ENCODE measurements at regions not wholly inside any gene's neighbourhood (a gene's known extent, or its start where the extent isn't known, plus 50 kb on each side); places are given as distances from the start of the nearest gene placed in this dataset.

DNA sequence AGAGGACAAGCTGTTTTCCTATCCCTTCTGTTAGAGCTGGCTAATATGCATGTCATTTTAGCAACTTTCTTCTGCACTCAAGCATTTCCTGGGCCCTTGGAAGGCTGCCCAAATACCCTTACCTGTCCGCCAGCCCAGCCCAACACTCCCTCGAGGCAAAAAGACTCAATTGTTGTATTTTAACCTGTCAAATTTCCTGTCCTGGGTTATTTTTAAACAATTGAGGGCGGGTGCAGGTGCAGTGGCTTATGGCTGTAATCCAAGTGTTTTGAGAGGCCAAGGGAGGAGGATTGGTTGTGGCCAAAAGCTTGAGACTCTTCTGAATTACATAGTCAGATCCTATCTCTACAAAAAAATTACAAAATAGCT, 125.0 kb upstream of the ARHGAP28 start:
- no peaks in the 10 kb centered on the region for H3K9me3 ChIP-seq (ENCODE audit: low read length)
- CTCF ChIA-PET (ENCODE audit: unreplicated experiment): no interaction called here
- no peaks in the 10 kb centered on the region for H3K36me3 ChIP-seq (ENCODE audit: insufficient read depth, low read length)
- no peak overlapping the region for H3K4me2 ChIP-seq (ENCODE audit: low read length)
- no peak overlapping the region for H3K4me3 ChIP-seq (ENCODE audit: low read depth, low read length, poor library complexity, severe bottlenecking)
- H3K9me2 ChIP-seq (ENCODE audit: insufficient read depth, low read length): no peaks in the 10 kb centered on the region
- TF ChIP-seq EZH2phosphoT487 (IDR thresholded peaks at IDR 0.05; ENCODE audit: borderline replicate concordance, low read depth, low read length): no peak
- TF ChIP-seq, protein P1, sequence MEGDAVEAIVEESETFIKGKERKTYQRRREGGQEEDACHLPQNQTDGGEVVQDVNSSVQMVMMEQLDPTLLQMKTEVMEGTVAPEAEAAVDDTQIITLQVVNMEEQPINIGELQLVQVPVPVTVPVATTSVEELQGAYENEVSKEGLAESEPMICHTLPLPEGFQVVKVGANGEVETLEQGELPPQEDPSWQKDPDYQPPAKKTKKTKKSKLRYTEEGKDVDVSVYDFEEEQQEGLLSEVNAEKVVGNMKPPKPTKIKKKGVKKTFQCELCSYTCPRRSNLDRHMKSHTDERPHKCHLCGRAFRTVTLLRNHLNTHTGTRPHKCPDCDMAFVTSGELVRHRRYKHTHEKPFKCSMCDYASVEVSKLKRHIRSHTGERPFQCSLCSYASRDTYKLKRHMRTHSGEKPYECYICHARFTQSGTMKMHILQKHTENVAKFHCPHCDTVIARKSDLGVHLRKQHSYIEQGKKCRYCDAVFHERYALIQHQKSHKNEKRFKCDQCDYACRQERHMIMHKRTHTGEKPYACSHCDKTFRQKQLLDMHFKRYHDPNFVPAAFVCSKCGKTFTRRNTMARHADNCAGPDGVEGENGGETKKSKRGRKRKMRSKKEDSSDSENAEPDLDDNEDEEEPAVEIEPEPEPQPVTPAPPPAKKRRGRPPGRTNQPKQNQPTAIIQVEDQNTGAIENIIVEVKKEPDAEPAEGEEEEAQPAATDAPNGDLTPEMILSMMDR (conservative IDR thresholded peaks at IDR 0.05; ENCODE audit: low read length): no peak
- intact Hi-C loops (cut with micrococcal nuclease; ENCODE audit: unreplicated experiment): no loop called here
- no peaks in the 10 kb centered on the region for H4K20me1 ChIP-seq (ENCODE audit: insufficient read depth, low read length)
- H3K4me1 ChIP-seq (ENCODE audit: insufficient read depth, low read length, poor library complexity, severe bottlenecking): no peaks in the 10 kb centered on the region
- POLR2A ChIA-PET: no interaction called here
- no peak overlapping the region for H2AFZ ChIP-seq (ENCODE audit: low read length)
- H3K79me2 ChIP-seq (ENCODE audit: insufficient read depth, low read depth, low read length): no peaks in the 10 kb centered on the region
- no peak for DNase-seq (ENCODE audit: low spot score)
- BruUV-seq (replicated peaks): no TSS peak
- no peak overlapping the region for H3K27ac ChIP-seq (ENCODE audit: low read depth, low read length, poor library complexity, severe bottlenecking)

DNA sequence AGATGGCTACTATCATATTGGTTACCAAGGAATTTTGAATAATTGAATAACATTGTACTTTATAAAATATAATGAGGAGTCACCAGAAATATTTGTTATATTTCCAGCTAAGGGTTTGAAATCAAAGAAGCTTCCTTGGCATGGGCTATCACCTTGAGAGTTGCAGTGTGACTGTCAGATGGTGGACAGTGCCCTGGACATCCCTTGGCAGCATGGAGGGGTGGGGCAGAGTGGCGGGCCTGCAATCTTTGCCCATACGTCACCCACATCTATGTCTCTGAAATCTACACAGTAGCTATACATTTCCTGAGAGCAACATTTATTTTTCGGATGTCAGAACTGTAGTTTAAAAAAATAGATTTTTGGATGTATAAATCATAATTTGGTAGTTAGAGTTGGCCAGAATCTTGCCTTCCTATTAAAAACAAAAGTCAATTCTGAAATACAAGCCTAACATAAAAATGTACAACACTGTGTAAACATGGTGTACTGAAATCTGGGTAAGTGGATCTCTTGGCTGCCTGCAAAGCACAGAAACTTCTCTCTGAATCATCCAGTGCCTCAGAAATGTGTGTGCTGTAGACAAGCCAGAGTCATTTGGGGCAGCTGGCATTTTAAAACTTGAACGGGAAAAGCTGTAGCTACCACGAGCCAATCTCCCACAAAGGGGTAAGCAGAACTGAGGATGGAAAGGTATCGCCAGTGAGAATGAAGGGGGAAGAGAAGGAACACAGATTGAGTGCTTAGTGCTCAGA, 124.2 kb upstream of the ARHGAP28 start:
- Histone ChIP-seq H2AFZ (ENCODE audit: low read length) (no peak overlapping the region), H3K27ac (ENCODE audit: low read depth, low read length, poor library complexity, severe bottlenecking) (no peak overlapping the region), H3K4me1 (ENCODE audit: insufficient read depth, low read length, poor library complexity, severe bottlenecking) (no peaks in the 10 kb centered on the region), H3K4me2 (ENCODE audit: low read length) (no peak overlapping the region), H3K36me3 (ENCODE audit: insufficient read depth, low read length) (no peaks in the 10 kb centered on the region), H3K9me3 (ENCODE audit: low read length) (no peaks in the 10 kb centered on the region), H4K20me1 (ENCODE audit: insufficient read depth, low read length) (no peaks in the 10 kb centered on the region), H3K79me2 (ENCODE audit: insufficient read depth, low read depth, low read length) (no peaks in the 10 kb centered on the region), H3K4me3 (ENCODE audit: low read depth, low read length, poor library complexity, severe bottlenecking) (no peak overlapping the region), H3K9me2 (ENCODE audit: insufficient read depth, low read length) (no peaks in the 10 kb centered on the region)
- ChIA-PET POLR2A (interaction anchor here (0.6 kb wide), 1 partner anchor 53 kb away, joined by 4 read pairs; no protein-coding TSS in a partner anchor), CTCF (ENCODE audit: unreplicated experiment) (interaction anchor here (0.6 kb wide), 1 partner anchor 10 kb away, joined by 3 read pairs; no protein-coding TSS in a partner anchor)
- TF ChIP-seq EZH2phosphoT487 (IDR thresholded peaks at IDR 0.05; ENCODE audit: borderline replicate concordance, low read depth, low read length): no peak
- TF ChIP-seq, protein P1 (conservative IDR thresholded peaks at IDR 0.05; ENCODE audit: low read length): no peak
- BruUV-seq (replicated peaks): no TSS peak
- no peak for DNase-seq (ENCODE audit: low spot score)
- intact Hi-C loops (cut with micrococcal nuclease; ENCODE audit: unreplicated experiment): no loop called here

DNA sequence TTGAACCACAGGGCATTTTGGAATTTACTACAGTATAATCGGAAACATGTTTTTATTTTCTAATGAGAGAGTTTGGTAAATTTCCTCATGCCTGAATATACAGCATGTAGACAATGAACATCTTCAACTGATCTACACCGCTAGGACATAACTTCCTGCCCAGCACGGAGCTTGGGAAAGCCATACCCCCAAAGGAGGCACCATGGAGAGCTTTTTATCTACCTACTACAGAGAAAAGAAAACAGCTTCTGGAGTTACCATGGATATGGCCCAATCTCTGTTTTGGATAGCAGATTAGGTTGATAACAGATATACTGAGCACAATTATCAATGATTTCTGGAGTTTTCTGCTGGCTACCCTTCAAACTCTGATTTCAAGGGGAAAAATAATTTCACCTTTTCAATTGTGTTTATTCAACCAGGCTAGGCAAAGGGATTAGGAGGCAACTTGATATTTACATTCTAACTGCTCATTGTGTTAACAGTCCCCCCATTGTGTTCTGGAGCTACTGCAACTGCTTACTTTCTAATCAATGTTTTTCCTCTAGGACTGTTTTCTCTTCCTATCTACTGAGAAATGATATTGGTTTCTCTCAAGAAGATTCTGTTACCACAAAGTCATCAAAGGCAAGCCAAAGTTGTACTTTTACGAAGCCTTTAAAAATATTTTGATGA, 123.0 kb upstream of the ARHGAP28 start:
- Histone ChIP-seq H3K9me3 (ENCODE audit: low read length) (no peaks in the 10 kb centered on the region), H3K4me2 (ENCODE audit: low read length) (no peak overlapping the region), H2AFZ (ENCODE audit: low read length) (no peak overlapping the region), H3K4me1 (ENCODE audit: insufficient read depth, low read length, poor library complexity, severe bottlenecking) (no peaks in the 10 kb centered on the region), H3K79me2 (ENCODE audit: insufficient read depth, low read depth, low read length) (no peaks in the 10 kb centered on the region), H4K20me1 (ENCODE audit: insufficient read depth, low read length) (no peaks in the 10 kb centered on the region), H3K36me3 (ENCODE audit: insufficient read depth, low read length) (no peaks in the 10 kb centered on the region), H3K4me3 (ENCODE audit: low read depth, low read length, poor library complexity, severe bottlenecking) (no peak overlapping the region), H3K27ac (ENCODE audit: low read depth, low read length, poor library complexity, severe bottlenecking) (no peak overlapping the region), H3K9me2 (ENCODE audit: insufficient read depth, low read length) (no peaks in the 10 kb centered on the region)
- POLR2A ChIA-PET: no interaction called here
- intact Hi-C loops (cut with micrococcal nuclease; ENCODE audit: unreplicated experiment): no loop called here
- DNase-seq (ENCODE audit: low spot score): no peak
- CTCF ChIA-PET (ENCODE audit: unreplicated experiment): no interaction called here
- no TSS peak for BruUV-seq (replicated peaks)
- TF ChIP-seq, protein P1 (conservative IDR thresholded peaks at IDR 0.05; ENCODE audit: low read length): no peak
- no peak for TF ChIP-seq EZH2phosphoT487 (IDR thresholded peaks at IDR 0.05; ENCODE audit: borderline replicate concordance, low read depth, low read length)
